GM18870 (cell line): ENCODE measurements at regions not wholly inside any gene's neighbourhood (a gene's known extent, or its start where the extent isn't known, plus 50 kb on each side); places are given as distances from the start of the nearest gene placed in this dataset.
A peak's percentile ranks its signal among the peaks of the same experiment; 100 is the strongest.

ENCODE experiments used
- ATAC-seq: cut with Tn5 transposase; IDR thresholded peaks from one replicate; pipeline ENCODE4 v1.9.1; 2021; ENCODE audit warnings: moderate library complexity; ENCODE audit not compliant: unreplicated experiment

- no peak for ATAC-seq
These were observed 1024.3 kb upstream of the MAP3K7 start for GRCh38 chr6:91611190-91611589.

GRCh38 chr6:91608428-91608827 lies 1021.6 kb upstream of the MAP3K7 start:
- no peak for ATAC-seq

DNA sequence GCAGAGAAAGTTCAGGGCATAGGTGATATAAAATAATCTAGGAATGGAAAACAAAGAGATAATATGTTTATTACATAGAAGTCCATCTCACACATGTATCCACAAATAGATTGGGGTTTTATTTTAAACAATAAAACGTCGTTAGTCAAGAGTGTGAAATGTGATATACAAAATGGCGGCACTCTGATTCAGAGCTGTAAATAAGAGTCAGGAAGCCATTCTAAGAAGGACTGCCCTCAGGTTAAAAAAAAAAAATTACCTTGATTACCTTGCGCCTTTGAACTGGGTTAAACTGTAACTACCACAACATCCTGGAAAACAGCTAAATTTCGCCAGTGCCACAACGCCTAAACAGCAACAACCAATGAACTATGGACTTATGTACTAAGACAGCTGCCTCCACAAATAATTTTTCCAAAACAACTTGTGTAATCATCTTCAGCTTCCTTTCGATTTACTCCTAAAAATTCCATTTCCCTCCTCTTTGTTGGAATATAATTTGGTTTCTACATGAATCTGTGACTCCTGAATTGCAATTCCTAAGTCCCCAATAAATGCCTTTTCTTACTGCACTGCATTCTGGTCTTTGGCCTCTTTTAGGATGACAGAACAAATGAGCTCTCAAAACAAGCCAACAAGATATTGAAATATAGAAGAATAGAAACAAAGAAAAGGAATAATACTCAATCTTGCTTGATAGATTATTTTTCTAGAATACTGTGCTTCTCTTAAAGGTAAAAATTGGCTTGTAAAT lies 1019.5 kb upstream of the MAP3K7 start:
- ATAC-seq: no peak

GRCh38 chr6:91600561-91600960 lies 1013.7 kb upstream of the MAP3K7 start:
- no peak for ATAC-seq

GRCh38 chr6:91590191-91590590 lies 1003.3 kb upstream of the MAP3K7 start:
- ATAC-seq: no peak

DNA sequence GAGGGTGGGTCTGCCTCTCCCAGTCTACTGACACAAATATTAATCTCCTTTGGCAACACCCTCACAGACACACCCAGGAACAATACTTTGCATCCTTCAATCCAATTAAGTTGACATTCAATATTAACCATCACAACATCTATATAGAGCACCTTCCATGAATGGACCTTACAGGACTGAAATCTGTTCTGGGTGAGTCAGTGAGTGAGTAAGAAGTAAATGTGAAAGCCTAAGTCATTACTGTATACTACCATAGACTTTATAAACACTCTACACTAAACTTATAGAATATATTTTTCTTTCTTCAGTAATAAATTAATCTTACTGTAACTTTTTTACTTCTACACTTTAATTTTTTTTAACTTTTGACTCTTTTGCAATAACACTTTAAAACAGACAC lies 993.8 kb upstream of the MAP3K7 start:
- no peak for ATAC-seq

- ATAC-seq: peak; percentile 94
These were observed 988.2 kb upstream of the MAP3K7 start for GRCh38 chr6:91575032-91575431.

GRCh38 chr6:91573826-91574416 lies 987.0 kb upstream of the MAP3K7 start:
- no peak for ATAC-seq

GRCh38 chr6:91572878-91573277 lies 986.0 kb upstream of the MAP3K7 start:
- ATAC-seq: no peak

- ATAC-seq: no peak
These were observed 982.2 kb upstream of the MAP3K7 start for GRCh38 chr6:91569071-91569470.

GRCh38 chr6:91566467-91566866 lies 979.6 kb upstream of the MAP3K7 start:
- ATAC-seq: no peak

DNA sequence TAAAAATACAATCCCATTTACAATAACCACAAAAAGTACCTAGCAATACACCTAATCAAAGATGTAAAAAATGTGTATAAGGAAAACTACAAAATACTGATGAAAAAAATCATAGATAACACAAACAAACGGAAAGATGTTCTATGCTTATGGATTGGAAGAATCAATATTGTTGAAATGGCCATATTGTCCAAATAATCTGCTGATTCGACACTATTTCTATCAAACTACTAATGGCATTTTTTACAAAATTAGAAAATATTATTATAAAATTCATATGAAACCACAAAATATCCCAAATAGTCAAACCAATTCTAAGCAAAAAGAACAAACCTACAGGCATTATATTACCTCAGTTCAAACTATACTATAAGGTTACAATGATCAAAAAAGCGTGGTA lies 978.3 kb upstream of the MAP3K7 start:
- ATAC-seq: no peak

GRCh38 chr6:91562955-91563354 lies 976.1 kb upstream of the MAP3K7 start:
- no peak for ATAC-seq

DNA sequence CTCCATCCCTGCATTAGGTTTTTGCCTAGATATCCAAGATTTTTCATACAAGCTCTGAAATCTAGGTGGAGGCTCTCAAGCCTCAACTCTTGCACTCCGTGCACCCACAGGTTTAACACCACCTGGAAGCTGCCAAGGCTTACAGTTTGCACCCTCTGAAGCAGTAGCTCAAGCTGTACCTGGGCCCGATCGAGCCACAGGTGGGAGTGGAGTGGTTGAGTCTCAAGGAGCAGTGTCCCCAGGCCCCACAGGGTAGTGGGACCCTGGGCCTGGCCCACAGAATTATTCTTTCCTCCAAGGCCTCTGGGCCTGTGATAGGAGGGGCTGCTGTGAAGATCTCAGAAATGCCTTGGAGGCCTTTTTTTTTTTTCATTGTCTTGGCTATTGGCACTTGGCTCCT lies 973.5 kb upstream of the MAP3K7 start:
- ATAC-seq: no peak

DNA sequence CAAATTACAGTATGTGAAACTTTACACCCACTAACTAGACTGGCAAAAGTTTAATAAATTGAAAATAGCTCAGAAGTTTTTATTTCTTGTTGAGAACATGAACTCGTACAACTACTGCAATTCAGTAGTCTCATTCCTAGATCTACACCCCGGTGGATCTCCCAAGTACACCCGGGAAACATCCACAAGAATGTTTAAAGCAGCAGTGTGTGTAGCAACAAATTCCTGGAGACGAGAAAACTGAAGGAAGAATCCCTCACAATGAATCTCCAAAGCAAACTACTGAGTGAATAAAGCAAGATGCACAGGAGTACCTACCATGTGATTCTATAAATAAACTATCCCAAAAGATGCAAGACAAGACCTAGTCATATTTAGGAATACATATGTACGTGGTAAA lies 954.0 kb upstream of the MAP3K7 start:
- no peak for ATAC-seq

DNA sequence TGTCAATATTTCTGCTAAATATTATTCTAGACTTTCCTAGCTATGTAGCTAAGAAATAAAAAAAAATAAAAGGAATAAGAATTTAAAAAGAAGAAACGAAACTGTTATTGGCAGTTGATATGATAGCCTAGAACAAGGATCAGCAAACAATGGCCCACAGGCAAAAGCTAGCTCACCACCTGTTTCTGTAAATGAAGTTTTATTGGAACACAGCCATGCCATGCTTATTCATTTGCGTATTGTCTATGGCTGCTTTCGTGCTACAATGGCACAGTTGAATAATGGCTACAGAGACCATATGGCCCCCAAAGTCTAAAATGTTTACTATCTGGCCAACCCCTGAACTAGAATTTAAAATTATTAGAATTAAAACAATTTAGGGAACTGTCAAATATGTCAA lies 952.6 kb upstream of the MAP3K7 start:
- no peak for ATAC-seq

DNA sequence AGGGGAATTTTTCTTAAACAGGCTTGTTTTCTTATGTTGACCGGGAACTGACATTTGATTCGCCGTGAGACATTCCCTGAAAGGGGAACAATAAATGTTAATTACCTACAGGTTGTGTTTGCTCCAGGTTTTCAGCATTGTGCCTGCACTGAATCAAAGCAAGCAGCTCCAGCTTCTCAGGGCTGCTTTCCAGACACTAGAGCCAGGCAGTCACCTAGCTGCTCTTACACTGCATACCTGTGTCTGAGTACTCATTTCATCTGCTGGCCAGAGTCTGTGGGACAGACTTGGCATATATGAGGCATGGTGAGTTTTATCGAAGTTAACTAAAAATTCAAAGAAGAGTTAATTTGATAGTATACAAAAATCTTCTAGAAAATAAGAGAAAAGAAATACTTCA lies 951.8 kb upstream of the MAP3K7 start:
- no peak for ATAC-seq

- no peak for ATAC-seq
These were observed 947.7 kb upstream of the MAP3K7 start for GRCh38 chr6:91534614-91535013.

GRCh38 chr6:91523511-91523910 lies 936.6 kb upstream of the MAP3K7 start:
- ATAC-seq: no peak

- ATAC-seq: no peak
These were observed 935.1 kb upstream of the MAP3K7 start for GRCh38 chr6:91521999-91522398.

GRCh38 chr6:91509711-91510110 lies 922.8 kb upstream of the MAP3K7 start:
- no peak for ATAC-seq

DNA sequence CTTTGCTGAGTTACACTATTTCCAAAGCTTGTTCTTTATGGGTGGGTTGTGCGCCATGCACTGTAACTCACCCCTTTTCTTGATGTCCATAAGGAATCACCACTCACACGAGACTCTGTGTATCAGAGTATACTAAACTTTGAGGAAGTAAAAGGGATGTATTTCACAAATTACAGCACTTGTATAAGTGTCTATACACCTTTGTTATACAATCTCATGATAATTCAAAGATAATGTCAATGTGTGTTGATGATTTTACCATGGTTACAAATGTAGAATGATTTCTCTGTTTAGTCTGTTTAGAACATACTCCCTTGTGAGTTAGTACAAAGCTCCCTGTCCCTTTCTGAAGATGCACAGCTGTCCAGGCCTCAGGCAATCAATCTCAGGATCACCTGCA lies 922.2 kb upstream of the MAP3K7 start:
- ATAC-seq: no peak

DNA sequence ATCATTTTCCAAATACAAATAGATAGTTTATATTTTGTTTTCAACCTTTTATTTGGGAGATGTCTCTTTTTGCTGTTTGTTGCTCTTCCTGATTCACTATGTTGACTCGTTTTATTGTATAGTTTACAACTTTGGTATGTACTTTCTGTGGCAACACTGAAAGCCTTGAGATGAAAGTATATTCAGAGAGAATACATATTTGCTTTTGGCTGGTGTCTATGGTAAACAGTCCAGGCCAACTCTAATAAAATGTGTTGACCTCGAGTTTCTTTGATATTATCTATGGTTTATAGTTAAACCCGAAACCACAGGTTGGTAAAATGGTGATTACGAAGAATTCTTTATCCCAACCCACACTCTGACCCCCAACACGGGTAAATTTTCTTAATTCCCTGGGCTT lies 919.6 kb upstream of the MAP3K7 start:
- ATAC-seq: no peak
